ENCODE measurements at regions not wholly inside any gene's neighbourhood (a gene's known extent, or its start where the extent isn't known, plus 50 kb on each side); places are given as distances from the start of the nearest gene placed in this dataset.

DNA sequence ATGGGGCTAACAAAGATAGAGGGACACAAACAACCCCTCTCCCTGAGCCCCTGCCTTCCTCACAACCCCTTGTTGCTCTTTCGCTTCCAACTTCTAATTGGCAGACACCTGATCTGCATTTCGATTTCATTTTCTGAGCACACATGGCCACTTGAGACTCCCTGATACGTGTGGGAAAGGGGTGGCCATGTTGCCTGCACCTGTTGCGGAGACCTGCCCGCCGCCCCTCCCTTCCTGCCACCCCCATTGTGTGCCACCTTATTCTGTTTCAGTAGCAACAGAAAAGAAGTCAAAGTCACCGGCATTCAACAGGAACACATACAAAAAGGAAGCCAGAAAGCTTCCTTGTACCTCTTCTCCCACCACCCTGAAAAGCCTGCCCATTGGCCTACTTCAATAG is 254.7 kb upstream of the SOX9 start:
- TF ChIP-seq, protein P1, sequence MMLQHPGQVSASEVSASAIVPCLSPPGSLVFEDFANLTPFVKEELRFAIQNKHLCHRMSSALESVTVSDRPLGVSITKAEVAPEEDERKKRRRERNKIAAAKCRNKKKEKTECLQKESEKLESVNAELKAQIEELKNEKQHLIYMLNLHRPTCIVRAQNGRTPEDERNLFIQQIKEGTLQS (IDR thresholded peaks at IDR 0.05): no peak
- TF ChIP-seq, protein P2, sequence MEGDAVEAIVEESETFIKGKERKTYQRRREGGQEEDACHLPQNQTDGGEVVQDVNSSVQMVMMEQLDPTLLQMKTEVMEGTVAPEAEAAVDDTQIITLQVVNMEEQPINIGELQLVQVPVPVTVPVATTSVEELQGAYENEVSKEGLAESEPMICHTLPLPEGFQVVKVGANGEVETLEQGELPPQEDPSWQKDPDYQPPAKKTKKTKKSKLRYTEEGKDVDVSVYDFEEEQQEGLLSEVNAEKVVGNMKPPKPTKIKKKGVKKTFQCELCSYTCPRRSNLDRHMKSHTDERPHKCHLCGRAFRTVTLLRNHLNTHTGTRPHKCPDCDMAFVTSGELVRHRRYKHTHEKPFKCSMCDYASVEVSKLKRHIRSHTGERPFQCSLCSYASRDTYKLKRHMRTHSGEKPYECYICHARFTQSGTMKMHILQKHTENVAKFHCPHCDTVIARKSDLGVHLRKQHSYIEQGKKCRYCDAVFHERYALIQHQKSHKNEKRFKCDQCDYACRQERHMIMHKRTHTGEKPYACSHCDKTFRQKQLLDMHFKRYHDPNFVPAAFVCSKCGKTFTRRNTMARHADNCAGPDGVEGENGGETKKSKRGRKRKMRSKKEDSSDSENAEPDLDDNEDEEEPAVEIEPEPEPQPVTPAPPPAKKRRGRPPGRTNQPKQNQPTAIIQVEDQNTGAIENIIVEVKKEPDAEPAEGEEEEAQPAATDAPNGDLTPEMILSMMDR (IDR thresholded peaks at IDR 0.05; ENCODE audit: low read depth, low read length, missing input control): no peak

Measured in liver (tissue), 3 donors.